Mesenchymal stem cell (in vitro differentiated cells and primary cell): ENCODE measurements at regions not wholly inside any gene's neighbourhood (a gene's known extent, or its start where the extent isn't known, plus 50 kb on each side); places are given as distances from the start of the nearest gene placed in this dataset.
A peak's percentile ranks its signal among the peaks of the same experiment; 100 is the strongest.

Source experiments
- DNase-seq: peaks from one replicate; pipeline ENCODE4 v3.0.0-alpha.2; 2013
- H2AFZ ChIP-seq: one replicate; pipeline ENCODE4 v1.6.1; 2013; ENCODE audit warnings: low read depth, mild to moderate bottlenecking, control low read depth, inconsistent platforms, low read length, moderate library complexity
- H2AK5ac ChIP-seq: 2 replicates; pipeline ENCODE4 v1.6.1; 2013; ENCODE audit warnings: low read length, moderate library complexity, mild to moderate bottlenecking, inconsistent platforms; ENCODE audit not compliant: severe bottlenecking
- H2BK120ac ChIP-seq: one replicate; pipeline ENCODE4 v1.6.1; 2013; ENCODE audit warnings: low read depth, mild to moderate bottlenecking, inconsistent platforms, low read length, moderate library complexity
- H2BK12ac ChIP-seq, 2 experiments: one replicate each; pipeline ENCODE4 v1.6.1; 2013; ENCODE audit warnings: inconsistent platforms in 2 of 2, low read length in 2 of 2, mild to moderate bottlenecking in 2 of 2, moderate library complexity in 2 of 2, control low read depth in 1 of 2
- H2BK15ac ChIP-seq: one replicate; pipeline ENCODE4 v1.6.1; 2013; ENCODE audit warnings: mild to moderate bottlenecking, low read depth, inconsistent platforms; ENCODE audit not compliant: poor library complexity, severe bottlenecking
- H2BK5ac ChIP-seq: 2 replicates; pipeline ENCODE4 v1.6.1; 2013; ENCODE audit warnings: low read depth, mild to moderate bottlenecking, low read length, control low read depth, inconsistent platforms; ENCODE audit not compliant: poor library complexity, severe bottlenecking
- H3K14ac ChIP-seq, 2 experiments: one replicate each; pipeline ENCODE4 v1.6.1; 2013; ENCODE audit warnings: inconsistent platforms in 2 of 2, low read length in 2 of 2, control low read depth in 1 of 2, mild to moderate bottlenecking in 1 of 2, moderate library complexity in 1 of 2
- H3K18ac ChIP-seq, 2 experiments: one replicate each; pipeline ENCODE4 v1.6.1; 2013; ENCODE audit warnings: inconsistent platforms in 2 of 2, low read length in 2 of 2, control low read depth in 1 of 2, low read depth in 1 of 2, mild to moderate bottlenecking in 1 of 2
- H3K23ac ChIP-seq, 2 experiments: one replicate each; pipeline ENCODE4 v1.6.1; 2013; ENCODE audit warnings: inconsistent platforms in 2 of 2, low read length in 2 of 2, mild to moderate bottlenecking in 2 of 2, moderate library complexity in 2 of 2, control low read depth in 1 of 2
- H3K27ac ChIP-seq: 2 replicates; pipeline ENCODE4 v1.5.1; 2013; ENCODE audit warnings: mild to moderate bottlenecking, moderate library complexity, low read length, control low read depth, inconsistent platforms; ENCODE audit not compliant: poor library complexity, severe bottlenecking
- H3K27me3 ChIP-seq, 2 experiments: 2 replicates each; pipeline versions ENCODE4 v1.6.1 to v1.7.0; 2013; ENCODE audit warnings: low read length in 2 of 2, mild to moderate bottlenecking in 2 of 2, moderate library complexity in 2 of 2, control low read depth in 1 of 2, inconsistent platforms in 1 of 2; ENCODE audit not compliant: control insufficient read depth in 1 of 2, insufficient read depth in 1 of 2
- H3K36me3 ChIP-seq, 2 experiments: 2 replicates each; pipeline versions ENCODE4 v1.6.1 to v1.7.0; 2013; ENCODE audit warnings: low read length in 2 of 2, control low read depth in 1 of 2, inconsistent platforms in 1 of 2, low read depth in 1 of 2, mild to moderate bottlenecking in 1 of 2; ENCODE audit not compliant: insufficient read depth in 2 of 2, control insufficient read depth in 1 of 2
- H3K4ac ChIP-seq, 2 experiments: one replicate each; pipeline ENCODE4 v1.6.1; 2013; ENCODE audit warnings: inconsistent platforms in 2 of 2, low read length in 2 of 2, mild to moderate bottlenecking in 2 of 2, moderate library complexity in 2 of 2, control low read depth in 1 of 2, low read depth in 1 of 2
- H3K4me1 ChIP-seq: 2 replicates; pipeline ENCODE4 v1.6.1; 2013; ENCODE audit warnings: low read depth, low read length, control low read depth; ENCODE audit not compliant: control insufficient read depth, insufficient read depth
- H3K4me2 ChIP-seq: 2 replicates; pipeline ENCODE4 v1.6.1; 2013; ENCODE audit warnings: low read length, mild to moderate bottlenecking, inconsistent platforms; ENCODE audit not compliant: poor library complexity, severe bottlenecking
- H3K4me3 ChIP-seq, 2 experiments: 2 replicates each; pipeline versions ENCODE4 v1.5.1 to v1.7.0; 2013; ENCODE audit warnings: low read length in 2 of 2, mild to moderate bottlenecking in 2 of 2, control low read depth in 1 of 2, low read depth in 1 of 2; ENCODE audit not compliant: insufficient read depth in 1 of 2
- H3K79me1 ChIP-seq: replicated peaks from 2 replicates; pipeline ENCODE4 v1.6.1; 2013; ENCODE audit warnings: mild to moderate bottlenecking, control low read depth, low read length, inconsistent platforms; ENCODE audit not compliant: poor library complexity, severe bottlenecking
- H3K9ac ChIP-seq: 2 replicates; pipeline ENCODE4 v1.7.0; 2013; ENCODE audit warnings: mild to moderate bottlenecking, low read length, moderate library complexity
- H3K9me3 ChIP-seq: 2 replicates; pipeline ENCODE4 v1.7.0; 2013; ENCODE audit warnings: mild to moderate bottlenecking, low read length; ENCODE audit not compliant: control insufficient read depth
- H4K8ac ChIP-seq: one replicate; pipeline ENCODE4 v1.6.1; 2013; ENCODE audit warnings: inconsistent platforms, mild to moderate bottlenecking, low read length, moderate library complexity
- H4K91ac ChIP-seq: one replicate; pipeline ENCODE4 v1.6.1; 2013; ENCODE audit warnings: mild to moderate bottlenecking, low read length, inconsistent platforms
- WGBS: methylation state at CpG from one replicate; pipeline ENCODE4 v1.1.7; 2013; ENCODE audit warnings: mixed read lengths; 5-methylcytosine and 5-hydroxymethylcytosine counted together

GRCh38 chr2:161063946-161064306 lies 96.3 kb upstream of the TANK start:
- 0% methylated on average over 1 of the region's 2 CpGs for WGBS
- no peak overlapping the region for H3K4me2 ChIP-seq
- H3K4ac ChIP-seq: no peak overlapping the region
- no peak overlapping the region for H4K8ac ChIP-seq
- H3K14ac ChIP-seq: no peak overlapping the region
- H2AFZ ChIP-seq: no peak overlapping the region
- H2BK5ac ChIP-seq: no peak overlapping the region
- no peak overlapping the region for H2AK5ac ChIP-seq
- H3K23ac ChIP-seq: no peak overlapping the region
- H3K9me3 ChIP-seq: no peaks in the 10 kb centered on the region
- no peak overlapping the region for H2BK15ac ChIP-seq
- H2BK120ac ChIP-seq: no peak overlapping the region
- no peak overlapping the region for H2BK12ac ChIP-seq
- no peak overlapping the region for H3K9ac ChIP-seq
- no peaks in the 10 kb centered on the region for H3K4me1 ChIP-seq
- H3K27me3 ChIP-seq: no peaks in the 10 kb centered on the region
- no peak overlapping the region for H3K27ac ChIP-seq
- H3K4me3 ChIP-seq: no peak overlapping the region
- DNase-seq: no peak
- no peak overlapping the region for H4K91ac ChIP-seq
- H3K79me1 ChIP-seq: no peaks in the 10 kb centered on the region
- H3K18ac ChIP-seq: no peak overlapping the region
- H3K36me3 ChIP-seq: no peaks in the 10 kb centered on the region

DNA sequence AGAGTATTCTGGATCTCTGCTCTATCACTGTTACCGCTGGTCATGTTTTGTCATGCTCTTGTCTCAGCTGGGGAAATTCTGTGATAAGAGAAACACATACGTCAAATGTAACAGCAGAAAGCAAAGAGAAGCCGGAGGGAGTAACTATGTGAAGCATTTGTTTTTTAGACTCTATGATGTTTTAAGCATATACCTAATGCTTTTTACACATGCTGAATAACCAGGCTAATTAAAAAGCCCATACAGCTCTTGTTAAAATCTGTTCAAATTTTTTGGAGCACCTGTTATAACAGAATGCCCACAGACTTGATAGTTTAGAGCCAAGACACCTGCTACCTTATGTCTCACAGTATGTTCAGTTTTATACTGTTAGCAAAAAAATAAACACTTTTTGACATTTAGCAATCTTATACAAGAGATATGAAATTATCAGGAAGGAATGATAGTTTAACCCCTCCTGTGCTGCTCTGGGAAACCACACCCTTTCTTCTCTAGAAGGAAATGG lies 92.3 kb upstream of the TANK start:
- no peak overlapping the region for H2BK120ac ChIP-seq
- no peak overlapping the region for H4K91ac ChIP-seq
- no peak overlapping the region for H3K4me2 ChIP-seq
- H3K4me1 ChIP-seq: no peaks in the 10 kb centered on the region
- no peak overlapping the region for H4K8ac ChIP-seq
- H3K23ac ChIP-seq: no peak overlapping the region
- H2AFZ ChIP-seq: no peak overlapping the region
- no peak overlapping the region for H3K4ac ChIP-seq
- WGBS: 89% methylated on average over 2 of the region's 3 CpGs
- H3K27me3 ChIP-seq: no peaks in the 10 kb centered on the region
- H3K9ac ChIP-seq: no peak overlapping the region
- no peaks in the 10 kb centered on the region for H3K9me3 ChIP-seq
- no peaks in the 10 kb centered on the region for H3K36me3 ChIP-seq
- H3K4me3 ChIP-seq: no peak overlapping the region
- H2BK15ac ChIP-seq: no peak overlapping the region
- no peaks in the 10 kb centered on the region for H3K79me1 ChIP-seq
- H3K18ac ChIP-seq: no peak overlapping the region
- H2BK5ac ChIP-seq: no peak overlapping the region
- no peak overlapping the region for H3K14ac ChIP-seq
- no peak overlapping the region for H2AK5ac ChIP-seq
- no peak overlapping the region for H2BK12ac ChIP-seq
- no peak overlapping the region for H3K27ac ChIP-seq
- DNase-seq: no peak

DNA sequence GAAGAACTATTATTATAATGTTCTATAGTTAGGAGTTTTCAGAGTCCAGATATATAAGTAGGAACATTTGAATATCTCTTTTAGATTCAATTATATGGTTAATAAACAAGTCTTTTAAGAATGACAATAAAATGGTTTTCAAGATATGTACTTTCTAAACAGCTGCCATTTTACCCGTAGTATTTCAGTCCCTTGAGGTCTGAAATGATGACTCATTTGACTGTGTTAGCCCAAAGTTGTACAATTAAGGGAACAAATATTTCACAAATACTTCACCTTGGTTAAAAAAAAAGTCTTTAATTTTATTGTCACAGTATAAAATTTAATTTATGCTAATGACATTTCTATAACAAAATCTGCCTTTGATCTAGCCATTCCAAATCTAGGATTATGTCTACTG lies 91.6 kb upstream of the TANK start:
- Histone ChIP-seq H3K9me3 (no peaks in the 10 kb centered on the region), H2BK15ac (no peak overlapping the region), H3K4me3 (no peak overlapping the region), H3K27ac (no peak overlapping the region), H3K4me1 (no peaks in the 10 kb centered on the region), H3K14ac (no peak overlapping the region), H4K91ac (no peak overlapping the region), H2BK120ac (no peak overlapping the region), H3K23ac (no peak overlapping the region), H2BK5ac (no peak overlapping the region), H3K27me3 (no peaks in the 10 kb centered on the region), H3K4me2 (no peak overlapping the region), H3K9ac (no peak overlapping the region), H3K36me3 (no peaks in the 10 kb centered on the region), H3K18ac (no peak overlapping the region), H2BK12ac (no peak overlapping the region), H4K8ac (no peak overlapping the region), H3K79me1 (no peaks in the 10 kb centered on the region), H3K4ac (no peak overlapping the region), H2AFZ (no peak overlapping the region), H2AK5ac (no peak overlapping the region)
- no CpG with 5 or more reads among the region's 1 CpG for WGBS
- peak; percentile 36 for DNase-seq

DNA sequence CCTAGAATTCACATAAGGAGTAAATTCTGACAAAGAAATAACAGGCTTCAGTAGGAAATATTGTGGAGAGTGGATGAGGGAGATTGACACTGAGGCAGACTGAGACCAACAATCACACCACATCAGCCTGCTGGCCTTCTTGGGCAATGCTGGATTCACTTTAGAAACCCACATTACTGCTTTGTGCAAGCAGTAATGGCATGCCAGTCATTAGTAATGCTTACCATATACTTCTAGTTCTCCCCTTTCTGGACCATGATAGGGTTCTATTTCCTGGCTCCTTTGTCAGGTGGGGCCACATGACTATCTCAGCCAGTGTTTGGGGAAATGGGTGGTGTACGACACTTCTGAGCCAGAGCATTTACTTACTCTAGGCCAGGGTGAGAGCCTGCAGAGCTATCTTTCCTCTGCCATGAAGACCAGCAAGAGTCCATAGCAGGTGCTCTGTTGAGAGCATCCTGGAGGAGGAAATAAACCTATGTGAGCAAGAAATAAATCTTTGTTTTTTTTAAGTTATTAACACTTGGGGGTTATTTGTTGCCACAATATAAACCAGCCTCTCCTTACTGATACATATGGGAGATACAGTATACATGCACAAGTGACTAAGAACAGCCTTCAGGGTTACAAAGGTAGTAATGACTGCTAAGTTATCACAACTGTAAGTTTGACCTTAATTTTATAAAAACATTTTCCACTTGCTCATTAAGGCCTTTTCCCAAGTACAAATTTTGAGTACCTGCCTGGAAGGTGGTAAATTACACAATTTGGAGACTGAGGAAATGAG lies 89.3 kb upstream of the TANK start:
- Histone ChIP-seq H3K4me2 (no peak overlapping the region), H2BK15ac (no peak overlapping the region)

More for the DNA sequence above, 89.3 kb upstream of the TANK start:
- Histone ChIP-seq H2BK5ac (no peak overlapping the region), H2BK12ac (no peak overlapping the region), H3K27me3 (no peaks in the 10 kb centered on the region), H3K9me3 (no peaks in the 10 kb centered on the region), H3K36me3 (no peaks in the 10 kb centered on the region), H4K91ac (no peak overlapping the region), H3K4me3 (no peak overlapping the region), H2AFZ (no peak overlapping the region), H3K18ac (no peak overlapping the region), H3K14ac (no peak overlapping the region), H3K27ac (no peak overlapping the region), H4K8ac (no peak overlapping the region), H3K4me1 (no peaks in the 10 kb centered on the region), H2AK5ac (no peak overlapping the region), H3K9ac (no peak overlapping the region), H2BK120ac (no peak overlapping the region), H3K23ac (no peak overlapping the region), H3K4ac (no peak overlapping the region), H3K79me1 (no peaks in the 10 kb centered on the region)
- 97% methylated on average over 1 of the region's 1 CpG for WGBS
- DNase-seq: no peak
